Right atrium auricular region (tissue), 2 donors: ENCODE measurements at regions not wholly inside any gene's neighbourhood (a gene's known extent, or its start where the extent isn't known, plus 50 kb on each side); places are given as distances from the start of the nearest gene placed in this dataset.

Experiments used
- DNase-seq: peaks from one replicate; pipeline ENCODE4 v3.0.0-alpha.2; 2019; ENCODE audit warnings: low spot score
- H3K27ac ChIP-seq, 2 donors: fragments of 200-600 bp; sonication (generic); 1 replicate in 1 of 2; 2 replicates in 1 of 2; pipeline ENCODE4 v1.5.1; 2016 to 2019
- H3K27me3 ChIP-seq, 2 donors: fragments of 200-600 bp; sonication (generic); one replicate each; pipeline versions ENCODE4 v1.5.1 to v1.6.0; 2017 to 2019
- H3K36me3 ChIP-seq: fragments of 200-600 bp; sonication (generic); one replicate; pipeline ENCODE4 v1.5.1; 2016
- H3K4me1 ChIP-seq, 2 donors: fragments of 200-600 bp; sonication (generic); one replicate each; pipeline versions ENCODE4 v1.5.1 to v1.6.0; 2017 to 2019
- H3K4me3 ChIP-seq, 2 donors: fragments of 200-600 bp; sonication (generic); 1 replicate in 1 of 2; 2 replicates in 1 of 2; pipeline ENCODE4 v1.5.1; 2017 to 2019; ENCODE audit warnings: mild to moderate bottlenecking in 1 of 2, moderate library complexity in 1 of 2
- H3K9me3 ChIP-seq, 2 donors: fragments of 200-600 bp; sonication (generic); one replicate each; pipeline ENCODE4 v1.5.1; 2019
- TF ChIP-seq, protein P1 (sequence below), 2 donors: fragments of 200-600 bp; sonication (generic); IDR thresholded peaks; one replicate each; pipeline ENCODE4 v1.5.1; 2019; ENCODE audit warnings: antibody characterized with exemption in 2 of 2

DNA sequence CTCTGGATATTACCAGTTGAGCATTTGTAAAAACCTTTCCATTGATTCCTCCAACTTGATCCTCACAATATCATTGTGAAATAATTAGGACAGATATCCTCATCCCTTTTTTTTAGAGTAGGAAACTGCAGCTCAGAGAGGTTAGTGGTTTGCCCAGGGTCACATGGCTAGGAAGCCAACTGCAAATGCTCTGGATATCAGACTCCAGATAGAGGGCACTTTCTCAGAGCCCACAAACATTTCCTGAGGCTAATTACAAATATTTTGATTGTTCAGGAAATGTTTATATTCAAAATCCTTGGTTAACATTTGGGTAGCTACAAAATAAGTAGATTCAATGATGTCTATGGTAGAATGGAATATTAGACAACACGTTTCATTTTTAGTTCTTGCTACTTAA lies 154.8 kb upstream of the DPYD start:
- no peaks in the 10 kb centered on the region for H3K36me3 ChIP-seq
- H3K27me3 ChIP-seq, result no peaks in the 10 kb centered on the region
- TF ChIP-seq, protein P1, sequence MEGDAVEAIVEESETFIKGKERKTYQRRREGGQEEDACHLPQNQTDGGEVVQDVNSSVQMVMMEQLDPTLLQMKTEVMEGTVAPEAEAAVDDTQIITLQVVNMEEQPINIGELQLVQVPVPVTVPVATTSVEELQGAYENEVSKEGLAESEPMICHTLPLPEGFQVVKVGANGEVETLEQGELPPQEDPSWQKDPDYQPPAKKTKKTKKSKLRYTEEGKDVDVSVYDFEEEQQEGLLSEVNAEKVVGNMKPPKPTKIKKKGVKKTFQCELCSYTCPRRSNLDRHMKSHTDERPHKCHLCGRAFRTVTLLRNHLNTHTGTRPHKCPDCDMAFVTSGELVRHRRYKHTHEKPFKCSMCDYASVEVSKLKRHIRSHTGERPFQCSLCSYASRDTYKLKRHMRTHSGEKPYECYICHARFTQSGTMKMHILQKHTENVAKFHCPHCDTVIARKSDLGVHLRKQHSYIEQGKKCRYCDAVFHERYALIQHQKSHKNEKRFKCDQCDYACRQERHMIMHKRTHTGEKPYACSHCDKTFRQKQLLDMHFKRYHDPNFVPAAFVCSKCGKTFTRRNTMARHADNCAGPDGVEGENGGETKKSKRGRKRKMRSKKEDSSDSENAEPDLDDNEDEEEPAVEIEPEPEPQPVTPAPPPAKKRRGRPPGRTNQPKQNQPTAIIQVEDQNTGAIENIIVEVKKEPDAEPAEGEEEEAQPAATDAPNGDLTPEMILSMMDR (IDR thresholded peaks at IDR 0.05), result no peak
- no peak for DNase-seq
- H3K4me3 ChIP-seq, result no peak overlapping the region
- H3K9me3 ChIP-seq, result no peaks in the 10 kb centered on the region
- H3K4me1 ChIP-seq, result no peaks in the 10 kb centered on the region
- H3K27ac ChIP-seq, result no peak overlapping the region

DNA sequence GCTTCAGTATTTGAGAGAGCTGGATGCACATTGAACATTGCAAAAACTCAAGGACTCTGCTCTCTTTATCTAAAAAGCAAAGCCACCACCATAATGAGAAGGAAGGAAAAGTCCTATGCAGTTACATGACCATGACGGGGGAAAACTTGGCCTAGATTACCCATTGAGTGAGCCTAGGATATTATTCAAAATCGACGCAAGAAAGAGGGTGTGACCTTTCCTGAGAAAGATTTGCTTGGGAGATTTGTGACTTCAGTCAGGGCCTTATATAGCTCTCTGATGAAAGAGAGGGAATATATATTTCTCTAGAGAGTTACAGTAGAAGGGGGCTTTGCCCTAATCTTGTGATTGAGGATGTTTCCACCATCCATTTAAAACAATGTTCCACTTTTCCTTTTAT lies 153.0 kb upstream of the DPYD start:
- no peaks in the 10 kb centered on the region for H3K27me3 ChIP-seq
- H3K36me3 ChIP-seq, result no peaks in the 10 kb centered on the region
- H3K4me1 ChIP-seq, result no peaks in the 10 kb centered on the region
- H3K27ac ChIP-seq, result no peak overlapping the region
- no peaks in the 10 kb centered on the region for H3K9me3 ChIP-seq
- DNase-seq, result no peak
- TF ChIP-seq, protein P1 (IDR thresholded peaks at IDR 0.05), result no peak
- H3K4me3 ChIP-seq, result no peak overlapping the region

DNA sequence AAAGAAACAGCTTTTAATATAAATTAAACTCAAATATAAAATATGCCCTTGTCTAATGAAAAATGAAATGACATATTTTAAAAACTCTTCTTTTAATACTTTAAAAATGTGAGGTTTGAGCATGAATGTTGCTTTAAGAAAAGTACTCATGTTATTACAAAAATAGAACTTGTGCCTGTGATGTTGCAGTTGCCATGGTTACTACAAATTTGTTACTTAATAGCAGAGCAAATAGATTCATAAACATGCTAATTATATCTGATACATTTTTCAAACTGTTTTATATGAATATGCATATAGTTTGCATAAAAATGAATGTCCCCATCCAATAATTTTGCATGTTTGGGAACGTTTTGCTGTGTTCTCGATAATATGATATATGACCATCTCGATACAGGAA lies 152.3 kb upstream of the DPYD start:
- DNase-seq, result no peak
- Histone ChIP-seq H3K36me3 (no peaks in the 10 kb centered on the region), H3K27me3 (no peaks in the 10 kb centered on the region), H3K27ac (no peak overlapping the region), H3K4me1 (no peaks in the 10 kb centered on the region), H3K4me3 (no peak overlapping the region), H3K9me3 (no peaks in the 10 kb centered on the region)
- TF ChIP-seq, protein P1 (IDR thresholded peaks at IDR 0.05), result no peak

DNA sequence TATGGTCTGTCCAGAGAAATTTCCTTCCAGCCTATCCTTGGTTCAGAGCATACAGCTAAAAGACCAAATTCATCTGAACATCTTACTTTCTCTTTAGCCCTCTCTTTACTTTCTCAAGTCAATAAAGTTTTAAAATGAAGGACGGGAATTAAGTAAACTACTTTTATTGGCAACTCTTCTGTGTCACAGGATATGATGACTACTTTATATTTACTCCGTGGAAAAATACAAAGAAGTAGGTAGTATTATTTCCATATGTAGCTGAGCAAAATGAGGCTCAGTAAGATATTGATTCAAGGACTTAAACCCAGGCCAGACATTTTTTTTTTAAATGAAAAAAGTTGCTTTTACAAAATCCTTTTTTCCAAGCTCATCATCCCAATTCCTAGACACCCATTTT lies 151.2 kb upstream of the DPYD start:
- no peak overlapping the region for H3K4me3 ChIP-seq

DNA sequence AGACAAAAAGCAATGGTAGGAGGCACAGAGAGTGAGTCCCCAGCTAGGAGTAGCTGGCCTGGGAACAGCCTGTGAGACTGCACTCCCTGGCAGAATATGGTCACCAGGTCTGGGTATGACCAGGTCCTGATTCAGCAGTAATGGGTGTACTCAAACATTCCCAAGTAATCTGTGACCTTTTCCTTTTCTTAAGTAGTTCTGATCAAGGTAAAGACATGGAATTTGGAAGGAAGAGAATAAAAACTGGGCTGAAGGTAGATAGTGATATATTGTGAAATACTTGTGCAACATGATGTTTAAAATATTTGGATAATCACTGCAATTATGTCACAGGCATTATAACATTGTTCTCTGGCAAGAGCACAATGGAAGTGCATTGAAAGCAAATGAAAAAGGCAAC lies 147.2 kb upstream of the DPYD start:
- Histone ChIP-seq H3K27me3 (no peaks in the 10 kb centered on the region), H3K27ac (no peak overlapping the region), H3K4me1 (no peaks in the 10 kb centered on the region), H3K9me3 (no peaks in the 10 kb centered on the region), H3K36me3 (no peaks in the 10 kb centered on the region), H3K4me3 (no peak overlapping the region)
- no peak for DNase-seq
- TF ChIP-seq, protein P1 (IDR thresholded peaks at IDR 0.05), result no peak

More for the DNA sequence above, 151.2 kb upstream of the DPYD start:
- no peak overlapping the region for H3K27ac ChIP-seq
- TF ChIP-seq, protein P1 (IDR thresholded peaks at IDR 0.05), result no peak
- H3K4me1 ChIP-seq, result no peaks in the 10 kb centered on the region
- H3K9me3 ChIP-seq, result no peaks in the 10 kb centered on the region
- no peaks in the 10 kb centered on the region for H3K36me3 ChIP-seq
- no peak for DNase-seq
- no peaks in the 10 kb centered on the region for H3K27me3 ChIP-seq

DNA sequence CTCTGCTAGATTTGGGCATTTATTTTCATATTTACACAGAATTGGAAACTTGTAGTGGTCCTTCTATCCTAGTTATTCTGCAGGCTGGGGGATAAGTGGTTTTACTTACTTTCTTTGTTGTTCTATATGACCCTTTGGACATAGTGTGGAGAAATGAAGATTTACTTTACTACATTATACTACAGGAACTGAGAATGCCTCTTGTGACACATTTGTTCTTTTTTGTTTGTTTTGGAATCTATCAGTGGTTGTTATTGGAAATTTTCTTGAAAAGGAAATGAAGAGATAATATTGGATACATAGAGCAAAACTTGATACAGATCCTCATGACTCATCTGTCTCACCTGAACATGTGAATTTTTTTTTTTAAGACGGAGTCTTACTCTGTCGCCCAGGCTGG lies 146.1 kb upstream of the DPYD start:
- Histone ChIP-seq H3K4me3 (no peak overlapping the region), H3K27me3 (no peaks in the 10 kb centered on the region), H3K36me3 (no peaks in the 10 kb centered on the region), H3K4me1 (no peaks in the 10 kb centered on the region), H3K27ac (no peak overlapping the region), H3K9me3 (no peaks in the 10 kb centered on the region)
- DNase-seq, result no peak
- TF ChIP-seq, protein P1 (IDR thresholded peaks at IDR 0.05), result no peak
